ENCODE measurements at regions not wholly inside any gene's neighbourhood (a gene's known extent, or its start where the extent isn't known, plus 50 kb on each side); places are given as distances from the start of the nearest gene placed in this dataset.

- ATAC-seq (no peak), DNase-seq (ENCODE audit: missing footprints) (no peak)
- intact Hi-C loops (cut with DNase I), result no loop called here
These were observed 207.7 kb downstream of the PIK3R1 start for GRCh38 chr5:68423154-68423811.

GRCh38 chr5:68424799-68425537 is 209.4 kb downstream of the PIK3R1 start:
- intact Hi-C loops (cut with DNase I), result no loop called here
- ATAC-seq, result no peak
- no peak for DNase-seq (ENCODE audit: missing footprints)

- DNase-seq (ENCODE audit: missing footprints) (no peak), ATAC-seq (no peak)
- intact Hi-C loops (cut with DNase I), result no loop called here
These were observed 211.0 kb downstream of the PIK3R1 start for GRCh38 chr5:68426586-68426985.

- intact Hi-C loops (cut with DNase I), result no loop called here
- ATAC-seq (no peak), DNase-seq (ENCODE audit: missing footprints) (no peak)
These were observed 212.8 kb downstream of the PIK3R1 start for GRCh38 chr5:68428231-68428811.

GRCh38 chr5:68429510-68429909 is 214.0 kb downstream of the PIK3R1 start:
- DNase-seq (ENCODE audit: missing footprints) (no peak), ATAC-seq (no peak)
- intact Hi-C loops (cut with DNase I), result no loop called here

- intact Hi-C loops (cut with DNase I), result no loop called here
- DNase-seq (ENCODE audit: missing footprints) (no peak), ATAC-seq (no peak)
These were observed 214.7 kb downstream of the PIK3R1 start for GRCh38 chr5:68430279-68430678.

- intact Hi-C loops (cut with DNase I), result no loop called here
These were observed 215.6 kb downstream of the PIK3R1 start for GRCh38 chr5:68431186-68431585.

GRCh38 chr5:68431601-68432337 is 216.2 kb downstream of the PIK3R1 start:
- intact Hi-C loops (cut with DNase I), result no loop called here
- no peak for ATAC-seq
- no peak for DNase-seq (ENCODE audit: missing footprints)

More at GRCh38 chr5:68431186-68431585, 215.6 kb downstream of the PIK3R1 start:
- ATAC-seq, result no peak
- DNase-seq (ENCODE audit: missing footprints), result no peak

GRCh38 chr5:68432682-68433081 is 217.1 kb downstream of the PIK3R1 start:
- intact Hi-C loops (cut with DNase I), result no loop called here
- no peak for ATAC-seq
- DNase-seq (ENCODE audit: missing footprints), result no peak

- ATAC-seq (no peak), DNase-seq (ENCODE audit: missing footprints) (no peak)
- intact Hi-C loops (cut with DNase I), result no loop called here
These were observed 218.0 kb downstream of the PIK3R1 start for GRCh38 chr5:68433526-68433922.

GRCh38 chr5:68433923-68434879 is 218.6 kb downstream of the PIK3R1 start:
- intact Hi-C loops (cut with DNase I), result no loop called here
- ATAC-seq (peak; percentile 89), DNase-seq (ENCODE audit: missing footprints) (peak; percentile 90)

GRCh38 chr5:68435611-68436010 is 220.1 kb downstream of the PIK3R1 start:
- intact Hi-C loops (cut with DNase I), result no loop called here
- no peak for ATAC-seq
- peak; percentile 68 for DNase-seq (ENCODE audit: missing footprints)

- intact Hi-C loops (cut with DNase I), result no loop called here
- no peak for ATAC-seq
- DNase-seq (ENCODE audit: missing footprints), result no peak
These were observed 221.3 kb downstream of the PIK3R1 start for GRCh38 chr5:68436686-68437520.

GRCh38 chr5:68438876-68439275 is 223.3 kb downstream of the PIK3R1 start:
- intact Hi-C loops (cut with DNase I), result no loop called here
- DNase-seq (ENCODE audit: missing footprints), result no peak
- no peak for ATAC-seq

GRCh38 chr5:68440245-68440644 is 224.7 kb downstream of the PIK3R1 start:
- ATAC-seq, result no peak
- intact Hi-C loops (cut with DNase I), result no loop called here
- DNase-seq (ENCODE audit: missing footprints), result no peak

GRCh38 chr5:68440651-68441050 is 225.1 kb downstream of the PIK3R1 start:
- DNase-seq (ENCODE audit: missing footprints) (no peak), ATAC-seq (no peak)
- intact Hi-C loops (cut with DNase I), result no loop called here

- intact Hi-C loops (cut with DNase I), result no loop called here
- ATAC-seq (no peak), DNase-seq (ENCODE audit: missing footprints) (no peak)
These were observed 225.9 kb downstream of the PIK3R1 start for GRCh38 chr5:68441309-68442073.
